Testis (tissue), 2 donors: ENCODE measurements at regions not wholly inside any gene's neighbourhood (a gene's known extent, or its start where the extent isn't known, plus 50 kb on each side); places are given as distances from the start of the nearest gene placed in this dataset.

ENCODE experiments used
- POLR2A ChIP-seq: fragments of 450-650 bp; IDR thresholded peaks from one replicate; pipeline ENCODE4 v1.6.1; 2017; ENCODE audit warnings: antibody characterized with exemption, mild to moderate bottlenecking, moderate library complexity
- TF ChIP-seq, protein P1 (sequence below), 3 experiments: fragments of 450-650 bp in 2 of 3; fragments of 200-600 bp in 1 of 3; sonication (generic) in 1 of 3; IDR thresholded peaks; one replicate each; pipeline ENCODE4 v1.5.1; 2016 to 2019; ENCODE audit warnings: antibody characterized with exemption in 3 of 3, mild to moderate bottlenecking in 2 of 3, moderate library complexity in 1 of 3

DNA sequence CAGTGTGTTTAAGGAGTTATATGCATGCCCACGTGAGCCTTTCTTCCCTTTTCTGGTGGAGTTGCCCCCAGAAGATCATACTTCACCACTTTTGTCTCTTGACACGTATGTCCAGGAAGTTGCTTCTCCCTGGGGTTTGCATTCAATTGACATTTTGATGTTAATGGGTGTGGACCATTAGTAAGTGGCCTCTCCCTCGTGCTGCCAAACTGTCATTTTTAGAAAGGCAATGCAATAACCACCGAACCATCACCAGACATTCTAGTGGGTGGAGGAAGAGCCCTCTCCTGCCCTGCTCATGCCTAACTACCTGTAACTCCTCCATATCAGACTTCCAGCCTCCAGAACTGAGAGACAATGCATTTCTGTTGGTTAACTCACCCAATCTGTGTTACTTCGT lies 290.8 kb downstream of the ATPSCKMT start:
- TF ChIP-seq, protein P1, sequence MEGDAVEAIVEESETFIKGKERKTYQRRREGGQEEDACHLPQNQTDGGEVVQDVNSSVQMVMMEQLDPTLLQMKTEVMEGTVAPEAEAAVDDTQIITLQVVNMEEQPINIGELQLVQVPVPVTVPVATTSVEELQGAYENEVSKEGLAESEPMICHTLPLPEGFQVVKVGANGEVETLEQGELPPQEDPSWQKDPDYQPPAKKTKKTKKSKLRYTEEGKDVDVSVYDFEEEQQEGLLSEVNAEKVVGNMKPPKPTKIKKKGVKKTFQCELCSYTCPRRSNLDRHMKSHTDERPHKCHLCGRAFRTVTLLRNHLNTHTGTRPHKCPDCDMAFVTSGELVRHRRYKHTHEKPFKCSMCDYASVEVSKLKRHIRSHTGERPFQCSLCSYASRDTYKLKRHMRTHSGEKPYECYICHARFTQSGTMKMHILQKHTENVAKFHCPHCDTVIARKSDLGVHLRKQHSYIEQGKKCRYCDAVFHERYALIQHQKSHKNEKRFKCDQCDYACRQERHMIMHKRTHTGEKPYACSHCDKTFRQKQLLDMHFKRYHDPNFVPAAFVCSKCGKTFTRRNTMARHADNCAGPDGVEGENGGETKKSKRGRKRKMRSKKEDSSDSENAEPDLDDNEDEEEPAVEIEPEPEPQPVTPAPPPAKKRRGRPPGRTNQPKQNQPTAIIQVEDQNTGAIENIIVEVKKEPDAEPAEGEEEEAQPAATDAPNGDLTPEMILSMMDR (IDR thresholded peaks at IDR 0.05) = no peak
- TF ChIP-seq POLR2A = no peak
